Right forelimb (tissue), 1 donor: ENCODE measurements at regions not wholly inside any gene's neighbourhood (a gene's known extent, or its start where the extent isn't known, plus 50 kb on each side); places are given as distances from the start of the nearest gene placed in this dataset.
"Not testable (repeated sequence)": the region's sequence is repeated elsewhere in the genome, so short reads cannot be mapped to it uniquely, and the experiment has no call there.

Experiments used
- DNase-seq: peaks from one replicate; pipeline ENCODE4 v3.0.0-alpha.2; 2018

- no peak for DNase-seq
Observed at GRCh38 chr21:22192766-22193165, 1194.6 kb downstream of the NCAM2 start.

DNA sequence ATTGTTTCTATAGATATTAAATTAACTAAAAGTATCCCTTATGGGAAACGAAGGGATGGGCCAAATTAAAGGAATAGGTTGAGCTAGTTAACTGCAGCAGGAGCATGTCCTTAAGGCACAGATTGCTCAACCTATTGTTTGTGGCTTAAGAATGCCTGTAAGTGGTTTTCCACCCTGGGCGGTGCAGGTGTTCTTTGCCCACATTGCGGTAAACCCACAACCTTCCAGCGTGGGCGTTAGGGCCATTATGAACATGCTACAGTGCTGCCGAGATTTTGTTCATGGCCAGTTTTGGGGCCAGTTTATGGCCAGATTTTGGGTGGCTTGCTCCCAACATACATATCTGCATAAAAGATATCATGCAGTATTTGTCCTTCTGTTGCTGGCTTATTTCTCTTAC lies 1196.8 kb downstream of the NCAM2 start:
- not testable (repeated sequence) for DNase-seq

- no peak for DNase-seq
Observed at GRCh38 chr21:22200378-22201092, 1202.3 kb downstream of the NCAM2 start.

GRCh38 chr21:22201126-22201525 lies 1202.9 kb downstream of the NCAM2 start:
- DNase-seq, result no peak

DNA sequence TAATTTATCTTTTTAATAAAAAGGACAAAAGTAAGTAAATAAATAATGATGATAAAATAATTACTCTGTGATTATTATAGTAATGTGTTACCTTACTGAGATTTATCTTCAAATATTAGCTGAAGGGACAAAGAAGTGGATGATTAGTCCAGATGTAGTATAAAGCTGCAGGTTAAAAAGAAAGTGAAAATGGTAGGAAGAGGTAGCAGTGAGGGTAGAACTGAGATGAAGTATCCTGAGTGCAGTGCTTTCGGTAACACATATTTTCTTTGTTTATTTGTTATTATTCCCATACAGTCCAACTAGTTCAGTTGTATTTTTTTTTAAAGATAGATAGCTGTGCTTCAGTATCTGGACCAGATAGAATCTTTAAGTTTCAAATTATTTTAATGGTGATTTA lies 1203.5 kb downstream of the NCAM2 start:
- no peak for DNase-seq

GRCh38 chr21:22209304-22209700 lies 1211.1 kb downstream of the NCAM2 start:
- no peak for DNase-seq

- no peak for DNase-seq
Observed at GRCh38 chr21:22211943-22212342, 1213.7 kb downstream of the NCAM2 start.

DNA sequence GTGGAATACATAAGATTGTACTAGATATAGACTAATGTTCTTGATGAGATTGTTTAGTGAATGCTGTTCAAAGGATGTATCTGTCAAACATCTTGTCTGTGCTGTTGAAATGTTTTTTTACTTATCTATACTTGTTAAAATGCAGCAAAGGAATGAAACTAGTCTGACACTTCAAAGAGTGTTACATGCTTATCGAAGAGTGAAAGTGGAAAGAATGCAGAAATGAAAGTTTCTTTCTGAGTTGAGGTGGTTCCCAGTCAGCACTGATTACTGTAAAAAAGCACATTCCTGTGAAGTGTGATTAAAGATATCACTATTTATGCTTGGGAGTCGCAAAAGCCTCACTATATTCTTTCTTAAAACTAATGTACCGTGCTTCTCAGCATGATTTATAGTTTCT lies 1225.2 kb downstream of the NCAM2 start:
- DNase-seq, result no peak

DNA sequence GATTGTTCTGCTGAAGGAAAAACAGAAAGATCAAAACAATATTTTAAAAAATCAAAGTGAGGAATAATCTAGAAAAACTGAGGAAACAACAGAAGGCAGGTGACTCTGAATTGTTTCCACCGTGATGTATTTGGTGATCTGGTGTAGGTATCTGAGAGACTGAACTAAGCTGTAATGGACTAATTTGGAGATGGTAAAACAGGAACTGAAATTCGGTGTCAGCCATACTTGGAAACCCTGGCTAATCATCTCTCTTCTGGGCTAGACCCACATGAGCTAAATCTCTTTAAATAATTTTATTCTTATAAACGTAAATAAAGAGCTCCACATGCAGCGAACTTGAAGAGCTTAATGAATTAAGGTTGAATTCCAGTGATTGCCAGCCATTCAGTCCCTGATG lies 1226.1 kb downstream of the NCAM2 start:
- no peak for DNase-seq

GRCh38 chr21:22225299-22225698 lies 1227.1 kb downstream of the NCAM2 start:
- DNase-seq, result no peak

- DNase-seq, result no peak
Observed at GRCh38 chr21:22231013-22231412, 1232.8 kb downstream of the NCAM2 start.

DNA sequence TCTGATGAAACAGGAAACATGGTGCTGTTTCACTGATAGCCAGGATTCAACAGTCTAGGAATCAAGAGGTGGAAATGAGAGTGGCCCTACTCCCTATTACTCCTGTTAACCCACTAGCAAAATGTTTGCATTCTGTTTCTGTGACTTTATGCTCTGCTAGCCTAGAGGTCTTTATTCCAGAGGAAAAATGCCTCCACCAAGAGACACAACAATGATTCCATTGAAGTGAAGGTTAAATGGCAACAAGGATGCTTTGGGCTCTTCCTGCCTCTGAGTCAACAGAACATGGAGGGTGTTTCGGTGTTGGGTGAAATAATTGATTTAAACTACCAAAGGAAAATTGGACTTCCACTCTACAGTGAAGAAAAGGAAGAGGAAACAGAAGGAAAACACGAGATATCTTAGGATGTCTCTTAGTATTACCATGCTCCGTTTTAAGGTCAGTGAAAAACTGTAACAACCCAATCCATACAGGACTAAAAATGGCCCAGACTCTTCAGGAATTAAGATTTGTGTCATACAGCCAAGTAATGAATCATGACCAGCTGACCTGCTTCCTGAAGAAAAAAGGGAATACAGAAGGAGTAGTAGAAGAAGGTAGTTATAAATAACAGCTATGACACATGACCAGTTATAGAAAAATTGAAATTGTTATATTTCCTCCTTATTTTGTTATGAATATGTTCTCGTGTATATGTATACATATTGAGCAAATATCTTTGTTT lies 1237.8 kb downstream of the NCAM2 start:
- DNase-seq, result no peak

DNA sequence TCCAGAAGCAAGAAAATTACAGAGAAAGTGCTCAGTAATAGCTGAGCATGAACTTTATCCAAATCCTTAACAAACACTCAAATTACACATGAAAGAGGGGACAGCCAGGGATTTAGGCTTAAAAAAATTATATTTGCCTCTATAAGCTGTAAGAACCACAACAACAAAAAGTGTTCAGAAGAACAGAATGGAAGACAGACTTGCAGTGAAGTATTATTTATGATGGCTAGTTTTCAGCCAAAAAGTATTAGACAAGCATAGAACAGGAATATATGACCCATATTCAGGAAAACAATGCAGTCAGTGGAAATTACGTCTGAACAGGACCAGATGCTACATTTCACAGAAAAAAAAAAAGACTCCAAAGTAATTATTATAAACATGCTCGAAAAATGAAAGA lies 1246.3 kb downstream of the NCAM2 start:
- DNase-seq, result no peak

- DNase-seq, result no peak
Observed at GRCh38 chr21:22250355-22250754, 1252.1 kb downstream of the NCAM2 start.

GRCh38 chr21:22253761-22254160 lies 1255.6 kb downstream of the NCAM2 start:
- no peak for DNase-seq

DNA sequence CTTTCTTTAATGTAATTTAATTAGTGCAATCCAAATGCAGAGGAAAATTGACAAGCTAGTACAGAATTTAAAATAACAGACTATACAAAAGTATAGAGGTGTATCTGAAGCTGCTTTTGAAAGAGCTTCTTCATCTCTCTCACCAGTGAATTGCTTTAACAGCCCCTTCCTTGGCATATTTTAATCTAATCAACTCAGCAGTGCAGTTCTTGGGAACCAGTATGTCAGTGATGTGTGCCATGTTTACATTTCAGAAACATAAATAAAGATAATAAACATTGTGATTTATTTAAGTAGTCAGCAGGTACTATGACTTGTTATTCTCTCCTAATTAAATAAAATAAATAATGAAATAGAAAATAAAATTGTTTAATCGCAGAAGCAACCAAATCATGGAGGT lies 1260.6 kb downstream of the NCAM2 start:
- no peak for DNase-seq

- DNase-seq, result no peak
Observed at GRCh38 chr21:22260274-22260673, 1262.1 kb downstream of the NCAM2 start.

DNA sequence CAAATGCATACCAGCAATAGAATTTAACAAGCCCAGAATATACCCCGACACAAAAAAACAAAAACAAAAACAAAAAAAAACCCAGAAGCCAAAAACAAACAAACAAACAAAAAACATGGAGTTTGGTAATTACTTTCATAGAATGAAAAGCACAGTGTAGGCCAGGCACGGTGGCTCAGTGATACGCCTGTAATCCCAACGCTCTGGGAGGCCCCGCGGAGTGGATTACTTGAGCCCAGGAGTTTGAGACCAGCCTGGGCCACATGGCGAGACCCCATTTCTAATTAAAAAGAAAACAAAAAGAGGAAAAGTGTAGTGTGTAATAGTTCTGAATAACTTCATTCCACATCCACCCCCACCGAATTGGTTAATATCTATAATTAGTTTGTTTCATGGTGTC lies 1265.7 kb downstream of the NCAM2 start:
- no peak for DNase-seq

- DNase-seq, result no peak
Observed at GRCh38 chr21:22277341-22277740, 1279.1 kb downstream of the NCAM2 start.

GRCh38 chr21:22278366-22278765 lies 1280.2 kb downstream of the NCAM2 start:
- no peak for DNase-seq

DNA sequence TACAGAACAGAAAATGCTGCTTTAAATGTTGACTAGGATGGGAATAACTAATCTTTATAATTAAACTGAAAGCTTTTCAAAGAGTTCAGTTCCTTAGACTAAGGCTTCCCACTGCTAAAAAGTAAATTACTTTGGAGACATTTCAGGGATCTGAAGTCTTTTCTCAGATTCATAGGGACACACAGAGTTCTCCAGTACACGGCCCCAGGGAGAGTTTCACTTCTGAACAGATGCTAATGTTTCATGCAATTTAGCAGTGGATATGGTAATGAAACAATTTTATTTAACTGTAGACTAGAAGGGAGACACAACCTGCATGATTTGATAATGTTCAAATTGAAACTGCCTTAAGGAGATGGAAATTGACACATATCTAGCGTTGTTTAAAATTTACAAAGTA lies 1282.6 kb downstream of the NCAM2 start:
- DNase-seq, result no peak

DNA sequence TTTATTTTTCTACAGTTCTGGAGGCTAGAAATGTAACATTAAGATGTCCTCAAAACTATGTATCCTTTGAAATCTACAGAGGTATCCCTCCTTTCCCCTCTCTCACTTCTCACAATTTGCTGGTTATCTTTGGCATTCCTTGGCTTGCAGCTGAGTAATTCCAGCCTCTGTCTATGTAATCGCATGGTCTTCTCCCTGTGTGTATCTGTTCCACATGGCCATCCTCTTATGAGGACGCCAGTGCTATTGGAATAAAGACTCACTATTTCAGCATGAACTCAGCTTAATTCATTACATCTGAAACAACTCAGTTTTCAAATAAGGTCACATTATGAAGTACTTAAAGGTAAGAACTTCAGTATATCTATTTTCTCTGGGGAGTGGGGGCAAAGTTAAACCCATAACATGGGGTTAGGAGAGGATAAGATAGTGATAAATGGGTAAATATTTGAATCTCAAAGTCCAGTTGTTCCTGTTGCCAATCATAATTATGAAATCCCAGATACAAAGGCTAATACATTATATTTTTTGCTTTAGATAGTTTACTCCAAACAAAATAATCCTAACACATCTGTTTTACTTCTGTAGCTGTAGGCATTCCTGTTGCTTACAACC lies 1290.8 kb downstream of the NCAM2 start:
- DNase-seq, result no peak

DNA sequence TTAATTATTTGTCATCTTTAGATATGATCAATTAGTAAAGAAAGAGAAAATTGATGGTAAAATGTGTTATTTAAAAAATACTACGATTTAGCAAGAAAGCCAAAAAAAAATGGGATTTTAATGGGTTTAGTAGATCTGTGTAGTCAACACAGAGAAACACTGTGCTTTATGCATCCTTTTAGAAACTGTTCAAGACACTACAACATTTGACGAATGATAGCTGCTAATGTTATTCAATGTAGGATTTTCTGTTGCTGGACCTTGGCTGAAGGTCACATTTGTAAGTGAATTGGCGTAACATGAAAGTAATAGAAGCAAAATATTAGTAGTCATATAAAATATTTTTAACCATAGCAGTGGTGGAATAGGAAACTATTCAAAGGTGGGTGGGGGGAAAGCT lies 1293.9 kb downstream of the NCAM2 start:
- DNase-seq, result no peak

DNA sequence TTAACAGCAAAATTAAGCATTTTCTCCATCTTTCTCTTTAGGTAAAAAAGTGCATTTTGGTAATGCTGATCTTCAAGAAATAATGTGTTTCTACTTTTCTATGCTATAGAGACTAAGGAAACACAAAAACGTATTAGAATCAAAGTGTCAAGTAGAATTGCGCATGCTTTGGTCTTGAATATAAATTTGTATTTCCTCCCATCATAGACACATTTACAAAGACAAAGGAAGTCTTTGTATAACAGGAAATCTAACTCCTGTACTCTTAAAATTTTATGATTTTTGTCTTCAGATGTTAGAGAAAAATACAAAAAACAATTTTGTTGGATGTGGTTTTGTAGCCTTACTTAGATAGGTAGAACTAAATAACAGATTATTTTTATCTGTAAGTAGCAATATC lies 1299.4 kb downstream of the NCAM2 start:
- no peak for DNase-seq
